SU-DHL-6 (cell line): ENCODE measurements at regions not wholly inside any gene's neighbourhood (a gene's known extent, or its start where the extent isn't known, plus 50 kb on each side); places are given as distances from the start of the nearest gene placed in this dataset.

ENCODE experiments used
- H2AFZ ChIP-seq: fragments of 200-600 bp; sonication (generic); 2 replicates; pipeline ENCODE4 v1.6.1; 2014; ENCODE audit warnings: low read depth, mild to moderate bottlenecking, moderate library complexity, mixed read lengths, antibody characterized with exemption, low read length; ENCODE audit not compliant: severe bottlenecking
- H3F3A ChIP-seq: fragments of 200-600 bp; shearing (Covaris generic); 2 replicates; pipeline ENCODE4 v1.6.0; 2016; ENCODE audit warnings: antibody characterized with exemption, mild to moderate bottlenecking; ENCODE audit not compliant: insufficient read depth
- H3K27ac ChIP-seq: fragments of 200-600 bp; sonication (generic); 2 replicates; pipeline ENCODE4 v1.5.1; 2016; ENCODE audit warnings: low read depth, mild to moderate bottlenecking, low read length, moderate library complexity, mixed read lengths
- H3K27me3 ChIP-seq: fragments of 200-600 bp; sonication (generic), shearing (Covaris generic); 2 replicates; pipeline ENCODE4 v1.6.0; 2014; ENCODE audit warnings: mild to moderate bottlenecking, low read length
- H3K36me3 ChIP-seq: fragments of 200-600 bp; sonication (generic); 2 replicates; pipeline ENCODE4 v1.6.1; 2014; ENCODE audit warnings: mild to moderate bottlenecking, low read length, mixed read lengths
- H3K4me2 ChIP-seq: fragments of 300-600, 200-600 bp; shearing (Covaris generic), sonication (generic); 2 replicates; pipeline ENCODE4 v1.6.0; 2014; ENCODE audit warnings: low read length, low read depth, mild to moderate bottlenecking; ENCODE audit not compliant: poor library complexity, severe bottlenecking
- H3K4me3 ChIP-seq: fragments of 200-600 bp; sonication (generic); 2 replicates; pipeline ENCODE4 v1.5.1; 2014; ENCODE audit warnings: antibody characterized with exemption, low read length, mild to moderate bottlenecking, mixed read lengths; ENCODE audit not compliant: insufficient read depth, poor library complexity, severe bottlenecking
- H3K79me2 ChIP-seq: fragments of 200-600 bp; sonication (generic); 2 replicates; pipeline ENCODE4 v1.6.1; 2014; ENCODE audit warnings: mild to moderate bottlenecking, low read length, moderate library complexity; ENCODE audit not compliant: insufficient read depth
- H3K9ac ChIP-seq: fragments of 200-600 bp; sonication (generic); 2 replicates; pipeline ENCODE4 v1.7.0; 2014; ENCODE audit warnings: mild to moderate bottlenecking, low read length
- H3K9me2 ChIP-seq: fragments of 200-600 bp; sonication (generic); replicated peaks from 2 replicates; pipeline ENCODE4 v1.6.1; 2014; ENCODE audit warnings: low read length; ENCODE audit not compliant: insufficient read depth
- H3K9me3 ChIP-seq: fragments of 200-600 bp; sonication (generic); 2 replicates; pipeline ENCODE4 v1.6.1; 2014; ENCODE audit warnings: low read length, mixed read lengths; ENCODE audit not compliant: insufficient read depth
- H4K20me1 ChIP-seq: fragments of 200-600 bp; sonication (generic); 2 replicates; pipeline ENCODE4 v1.6.1; 2014; ENCODE audit warnings: low read depth, mild to moderate bottlenecking, antibody characterized with exemption, low read length, moderate library complexity, mixed read lengths
- CTCF ChIP-seq: fragments of 200-600 bp; sonication (generic); IDR thresholded peaks from one replicate; pipeline ENCODE4 v1.5.1; 2017; ENCODE audit warnings: antibody characterized with exemption, mild to moderate bottlenecking, low read length, moderate library complexity; ENCODE audit not compliant: insufficient read depth, poor library complexity, severe bottlenecking
- EZH2phosphoT487 ChIP-seq: fragments of 200-600 bp; sonication (generic), shearing (Covaris generic); conservative IDR thresholded peaks from 2 replicates; pipeline ENCODE4 v1.6.1; 2018; ENCODE audit warnings: mild to moderate bottlenecking, antibody characterized with exemption, low read length, moderate library complexity, mixed read lengths

- TF ChIP-seq EZH2phosphoT487 = no peak
- TF ChIP-seq CTCF = no peak
- Histone ChIP-seq H3K9ac (no peak overlapping the region), H3K27me3 (0 out of 2 replicates have a peak, but pooled peaks cover 2% of the 10 kb centered on the region), H3K36me3 (no peaks in the 10 kb centered on the region), H4K20me1 (no peaks in the 10 kb centered on the region), H2AFZ (no peak overlapping the region), H3K9me2 (no peaks in the 10 kb centered on the region), H3K79me2 (no peaks in the 10 kb centered on the region), H3K4me3 (no peak overlapping the region), H3K9me3 (no peaks in the 10 kb centered on the region), H3K27ac (no peak overlapping the region), H3K4me2 (no peak overlapping the region), H3F3A (no peaks in the 10 kb centered on the region)
These were observed 82.2 kb downstream of the FAM124B start for GRCh38 chr2:224319750-224320149.

- Histone ChIP-seq H3K36me3 (no peaks in the 10 kb centered on the region), H3K9me3 (no peaks in the 10 kb centered on the region), H3K9ac (no peak overlapping the region), H3K79me2 (no peaks in the 10 kb centered on the region), H3K9me2 (no peaks in the 10 kb centered on the region), H4K20me1 (no peaks in the 10 kb centered on the region), H2AFZ (no peak overlapping the region), H3K4me3 (no peak overlapping the region), H3K4me2 (no peak overlapping the region), H3K27ac (no peak overlapping the region), H3F3A (no peaks in the 10 kb centered on the region), H3K27me3 (no peaks in the 10 kb centered on the region)
- TF ChIP-seq EZH2phosphoT487 = no peak
- TF ChIP-seq CTCF = no peak
These were observed 89.2 kb downstream of the FAM124B start for GRCh38 chr2:224312741-224313140.

- H3K9me2 ChIP-seq = no peaks in the 10 kb centered on the region
These were observed 90.8 kb downstream of the FAM124B start for GRCh38 chr2:224310943-224311625.

More at GRCh38 chr2:224310943-224311625, 90.8 kb downstream of the FAM124B start:
- Histone ChIP-seq H3K9me3 (no peaks in the 10 kb centered on the region), H3K79me2 (no peaks in the 10 kb centered on the region), H3K4me3 (no peak overlapping the region), H2AFZ (no peak overlapping the region), H3K36me3 (no peaks in the 10 kb centered on the region), H3F3A (no peaks in the 10 kb centered on the region), H3K27ac (no peak overlapping the region), H3K4me2 (no peak overlapping the region), H4K20me1 (no peaks in the 10 kb centered on the region), H3K27me3 (no peaks in the 10 kb centered on the region), H3K9ac (no peak overlapping the region)
- TF ChIP-seq CTCF = no peak
- TF ChIP-seq EZH2phosphoT487 = no peak
